GM12873 (cell line): ENCODE measurements at regions not wholly inside any gene's neighbourhood (a gene's known extent, or its start where the extent isn't known, plus 50 kb on each side); places are given as distances from the start of the nearest gene placed in this dataset.

Source experiments
- TF ChIP-seq, protein P1 (sequence below): IDR thresholded peaks from 2 replicates; pipeline ENCODE4 v1.5.1; 2012; ENCODE audit warnings: low read depth, mild to moderate bottlenecking, moderate library complexity, low read length, control low read depth; ENCODE audit not compliant: insufficient read depth; ENCODE audit errors: missing control alignments

DNA sequence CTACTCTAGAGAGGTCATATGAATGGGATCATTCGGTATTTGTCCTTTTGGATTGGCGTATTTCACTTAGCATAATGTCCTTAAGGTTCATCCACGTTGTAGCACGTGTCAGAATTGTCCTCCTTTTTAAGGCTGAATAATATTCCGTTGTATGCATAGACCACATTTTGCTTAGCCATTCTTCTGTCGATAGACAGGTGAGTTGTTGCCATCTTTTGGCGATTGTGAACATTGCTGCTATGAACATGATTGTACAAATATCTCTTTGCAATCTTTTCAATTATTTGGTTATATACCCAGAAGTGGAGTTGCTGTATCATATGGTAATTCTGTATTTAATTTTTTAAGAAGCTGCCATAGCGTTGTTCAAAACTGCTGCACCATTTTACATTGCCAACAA, 52.4 kb upstream of the GOLGA8J start:
- TF ChIP-seq, protein P1, sequence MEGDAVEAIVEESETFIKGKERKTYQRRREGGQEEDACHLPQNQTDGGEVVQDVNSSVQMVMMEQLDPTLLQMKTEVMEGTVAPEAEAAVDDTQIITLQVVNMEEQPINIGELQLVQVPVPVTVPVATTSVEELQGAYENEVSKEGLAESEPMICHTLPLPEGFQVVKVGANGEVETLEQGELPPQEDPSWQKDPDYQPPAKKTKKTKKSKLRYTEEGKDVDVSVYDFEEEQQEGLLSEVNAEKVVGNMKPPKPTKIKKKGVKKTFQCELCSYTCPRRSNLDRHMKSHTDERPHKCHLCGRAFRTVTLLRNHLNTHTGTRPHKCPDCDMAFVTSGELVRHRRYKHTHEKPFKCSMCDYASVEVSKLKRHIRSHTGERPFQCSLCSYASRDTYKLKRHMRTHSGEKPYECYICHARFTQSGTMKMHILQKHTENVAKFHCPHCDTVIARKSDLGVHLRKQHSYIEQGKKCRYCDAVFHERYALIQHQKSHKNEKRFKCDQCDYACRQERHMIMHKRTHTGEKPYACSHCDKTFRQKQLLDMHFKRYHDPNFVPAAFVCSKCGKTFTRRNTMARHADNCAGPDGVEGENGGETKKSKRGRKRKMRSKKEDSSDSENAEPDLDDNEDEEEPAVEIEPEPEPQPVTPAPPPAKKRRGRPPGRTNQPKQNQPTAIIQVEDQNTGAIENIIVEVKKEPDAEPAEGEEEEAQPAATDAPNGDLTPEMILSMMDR: no peak

DNA sequence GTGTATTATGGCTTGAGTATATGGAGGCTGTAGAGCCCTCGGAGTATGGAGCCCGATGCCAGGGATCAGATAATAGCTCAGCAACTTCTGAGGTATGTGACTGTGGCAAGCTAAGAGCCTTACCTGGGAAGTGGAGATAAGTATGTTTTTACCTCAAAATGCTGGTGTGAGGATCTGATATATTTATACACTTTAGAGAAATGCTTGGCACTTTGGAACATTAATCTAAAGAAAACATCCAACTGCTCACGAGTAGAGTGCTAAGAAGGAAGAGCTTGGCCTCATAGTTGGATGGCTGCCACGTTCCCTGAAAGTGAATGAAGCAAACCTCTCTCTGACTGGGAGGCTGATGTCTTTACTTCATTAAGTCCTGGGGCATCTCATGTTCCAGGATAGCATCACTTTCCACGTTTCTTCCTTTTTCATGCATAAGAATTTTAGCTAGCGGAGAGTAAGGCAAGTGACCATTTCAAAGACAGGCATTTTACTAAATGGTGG, 58.9 kb upstream of the GOLGA8J start:
- TF ChIP-seq, protein P1: no peak

DNA sequence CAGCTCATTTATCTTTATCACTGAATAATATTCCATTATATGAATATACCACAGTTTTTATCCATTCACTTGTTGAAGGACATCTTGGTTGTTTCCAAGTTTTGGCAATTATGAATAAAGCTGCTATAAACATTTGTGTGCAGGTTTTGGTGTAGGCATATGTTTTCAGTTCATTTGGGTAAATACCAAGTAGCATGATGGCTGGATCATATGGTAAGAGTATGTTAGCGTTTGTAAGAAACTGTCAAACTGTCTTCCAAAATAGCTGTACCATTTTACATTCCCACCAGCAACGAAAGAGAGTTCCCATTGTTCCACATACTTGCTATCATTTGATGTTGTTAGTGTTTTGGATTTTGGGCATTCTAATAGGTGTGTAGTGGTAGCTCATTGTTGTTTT, 72.0 kb upstream of the GOLGA8J start:
- TF ChIP-seq, protein P1: no peak

DNA sequence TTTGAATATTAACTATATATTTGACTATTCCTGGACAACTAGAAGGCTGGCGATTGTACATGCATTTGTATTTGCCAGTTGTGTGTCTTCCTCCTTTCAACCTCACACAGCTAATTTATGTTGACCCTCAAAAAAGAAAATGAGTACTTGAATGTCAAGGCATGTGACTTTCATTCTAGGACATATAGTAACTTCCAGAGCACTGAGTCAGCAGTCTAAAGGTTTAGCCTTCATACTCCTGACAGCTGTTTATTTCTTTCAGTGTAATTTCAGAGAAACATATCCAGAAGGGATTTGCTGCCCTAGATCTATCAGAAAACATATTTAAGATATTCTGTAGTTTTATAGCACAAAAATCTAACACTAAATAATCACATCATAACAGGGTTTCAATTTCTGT, 74.6 kb upstream of the GOLGA8J start:
- TF ChIP-seq, protein P1: no peak

DNA sequence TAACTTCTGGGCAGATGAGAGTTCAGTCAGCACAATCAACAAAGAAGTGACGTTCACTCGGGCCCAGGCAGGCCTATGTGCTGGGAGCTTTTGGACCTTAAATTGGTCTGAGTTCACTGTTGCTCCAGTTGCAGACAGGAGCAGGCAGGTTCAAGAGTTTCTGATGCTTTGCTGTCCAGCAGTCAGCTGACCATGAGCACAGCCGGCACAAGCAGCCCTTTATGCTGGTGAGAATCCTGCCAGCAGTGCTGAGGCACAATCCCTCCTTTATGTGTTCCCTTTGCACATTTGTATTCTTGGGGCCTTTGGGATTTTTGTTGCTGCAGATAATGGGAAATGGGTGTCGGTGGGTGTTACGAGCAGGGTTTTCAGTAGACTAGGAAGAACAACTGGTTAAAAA, 81.2 kb upstream of the GOLGA8J start:
- TF ChIP-seq, protein P1: no peak

DNA sequence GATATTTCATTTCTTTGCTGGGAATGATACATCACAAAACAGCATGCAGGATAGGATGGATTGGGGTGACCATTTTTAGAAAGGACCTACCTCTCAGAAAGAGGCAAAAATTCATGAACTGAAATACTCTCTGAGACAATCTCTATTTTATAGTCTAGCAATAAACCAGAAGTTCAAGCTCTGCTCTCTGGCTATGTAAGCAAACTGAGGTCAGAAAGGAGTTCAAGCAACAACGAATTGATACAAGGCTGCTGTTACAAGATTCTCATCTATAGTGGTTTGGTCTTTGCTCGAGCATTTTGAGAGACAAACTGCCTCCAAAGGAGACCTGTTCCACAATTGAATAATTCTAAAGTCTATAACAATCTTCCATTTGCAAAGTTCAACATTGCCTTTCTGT, 84.7 kb upstream of the GOLGA8J start:
- TF ChIP-seq, protein P1: no peak

DNA sequence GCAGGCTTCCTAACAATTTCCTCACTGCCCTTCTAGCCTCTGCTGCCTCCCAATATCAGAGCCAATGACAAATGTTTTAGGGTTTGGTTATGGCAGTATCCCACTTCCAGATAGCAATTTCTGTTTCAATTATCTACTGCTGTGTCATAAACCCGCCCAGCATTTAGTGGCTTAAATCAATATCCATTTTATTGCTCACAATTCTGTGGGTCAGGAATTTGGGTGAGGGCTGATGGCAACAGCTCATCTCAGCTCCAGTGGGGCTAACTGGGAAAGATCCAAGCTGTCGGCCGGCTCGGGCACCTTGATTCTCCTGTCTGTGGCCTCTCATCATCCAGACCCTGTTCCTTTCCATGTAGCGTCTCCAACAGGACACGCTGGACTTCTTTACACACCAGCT, 85.3 kb upstream of the GOLGA8J start:
- TF ChIP-seq, protein P1: no peak
